HepG2 (cell line): ENCODE measurements at regions not wholly inside any gene's neighbourhood (a gene's known extent, or its start where the extent isn't known, plus 50 kb on each side); places are given as distances from the start of the nearest gene placed in this dataset.

ENCODE experiments used
- ATAC-seq: fragments of 200-7000 bp; cut with Tn5 transposase; 3 replicates; pipeline ENCODE4 v1.9.1; 2020; ENCODE audit warnings: mild to moderate bottlenecking, moderate library complexity
- BruUV-seq: library from RNA; stranded (reverse); fragments of 400-500 nt; replicated peaks from 2 replicates; lab custom pipeline; 2021; lab: Mats Ljungman, UMichigan
- CTCF ChIA-PET: fragments of 300-600 bp; formaldehyde crosslinking; extraction: SDS; loops from one replicate; lab custom pipeline; 2021; ENCODE audit warnings: low total read pairs, inconsistent platforms, low intra/inter-chr PET ratio; lab: Yijun Ruan, JAX
- POLR2A ChIA-PET: fragments of 350-600 bp; sonication (Branson Sonifier 250); formaldehyde crosslinking; loops from one replicate; lab custom pipeline; 2020; ENCODE audit warnings: antibody characterized with exemption, inconsistent platforms; lab: Yijun Ruan, JAX
- DNase-seq: peaks from one replicate; pipeline ENCODE4 v3.0.0-alpha.2; 2015; ENCODE audit warnings: low spot score
- FAIRE-seq: peaks from 3 replicates; lab custom pipeline; 2011; peaks lifted over from hg19 to GRCh38; lab: Jason Lieb, UNC
- H2AFZ ChIP-seq: one replicate; pipeline ENCODE4 v1.6.1; 2011; ENCODE audit warnings: low read length, inconsistent platforms
- H3K27ac ChIP-seq: fragments of 300-600 bp; 3 replicates; pipeline ENCODE4 v1.8.0; 2011; ENCODE audit warnings: mixed run types, mild to moderate bottlenecking, mixed read lengths, low read length, inconsistent platforms; ENCODE audit not compliant: insufficient read depth; ENCODE audit errors: extremely low read length
- H3K27me3 ChIP-seq, 2 experiments: fragments of 200-600 bp in 1 of 2; 2 replicates in 1 of 2; 3 replicates in 1 of 2; pipeline versions ENCODE4 v1.6.0 to v1.8.0; 2011; ENCODE audit warnings: low read length in 2 of 2, mild to moderate bottlenecking in 2 of 2, moderate library complexity in 2 of 2, inconsistent platforms in 1 of 2; ENCODE audit not compliant: insufficient read depth in 2 of 2, control insufficient read depth in 1 of 2
- H3K36me3 ChIP-seq, 2 experiments: fragments of 200-600 bp in 1 of 2; replicated peaks in 1 of 2; 2 replicates in 1 of 2; 3 replicates in 1 of 2; pipeline versions ENCODE4 v1.5.1 to v1.8.0; 2011; ENCODE audit warnings: low read length in 2 of 2, inconsistent platforms in 1 of 2; ENCODE audit not compliant: insufficient read depth in 2 of 2, control insufficient read depth in 1 of 2
- H3K4me1 ChIP-seq: 2 replicates; pipeline ENCODE4 v1.5.1; 2012; ENCODE audit warnings: low read length, inconsistent platforms; ENCODE audit not compliant: insufficient read depth
- H3K4me2 ChIP-seq: 2 replicates; pipeline ENCODE4 v1.6.0; 2011; ENCODE audit warnings: low read depth, low read length, inconsistent platforms
- H3K4me3 ChIP-seq, 3 experiments: fragments of 200-600 bp in 1 of 3; sonication (generic), shearing (Covaris generic) in 1 of 3; replicated peaks in 1 of 3; 2 replicates each; pipeline ENCODE4 v1.5.1; 2011 to 2016; ENCODE audit warnings: low read length in 3 of 3, inconsistent platforms in 2 of 3, low read depth in 2 of 3, mild to moderate bottlenecking in 2 of 3, control low read depth in 1 of 3, mixed read lengths in 1 of 3; ENCODE audit not compliant: insufficient read depth in 1 of 3
- H3K79me2 ChIP-seq: one replicate; pipeline ENCODE4 v1.6.1; 2011; ENCODE audit warnings: low read length, inconsistent platforms; ENCODE audit not compliant: insufficient read depth
- H3K9ac ChIP-seq: 2 replicates; pipeline ENCODE4 v1.6.0; 2011; ENCODE audit warnings: mild to moderate bottlenecking, low read depth, low read length, inconsistent platforms; ENCODE audit not compliant: insufficient read depth
- H3K9me3 ChIP-seq: 2 replicates; pipeline ENCODE4 v1.5.1; 2012; ENCODE audit warnings: mild to moderate bottlenecking, low read length
- H4K20me1 ChIP-seq: 2 replicates; pipeline ENCODE4 v1.6.0; 2011; ENCODE audit warnings: inconsistent platforms, mild to moderate bottlenecking, low read length, moderate library complexity; ENCODE audit not compliant: insufficient read depth
- BATF2 ChIP-seq: sonication (generic); formaldehyde crosslinking; IDR thresholded peaks from 2 replicates; pipeline ENCODE4 v1.8.0; 2022; ENCODE audit warnings: mild to moderate bottlenecking, missing genetic modification reagents, moderate library complexity
- ELF4 ChIP-seq: sonication (generic); formaldehyde crosslinking; IDR thresholded peaks from 2 replicates; pipeline ENCODE4 v1.5.0; 2020; ENCODE audit warnings: missing genetic modification reagents, mild to moderate bottlenecking, moderate library complexity, borderline replicate concordance
- HDAC1 ChIP-seq: sonication (generic); formaldehyde crosslinking; IDR thresholded peaks from 2 replicates; pipeline ENCODE4 v1.5.1; 2020; ENCODE audit warnings: mild to moderate bottlenecking, missing genetic modification reagents
- NFKB2 ChIP-seq: sonication (generic); formaldehyde crosslinking; IDR thresholded peaks from 2 replicates; pipeline ENCODE4 v1.4.0; 2020; ENCODE audit warnings: missing genetic modification reagents, borderline replicate concordance
- PAWR ChIP-seq: sonication (generic); formaldehyde crosslinking; IDR thresholded peaks from 2 replicates; pipeline ENCODE4 v1.4.0; 2020; ENCODE audit warnings: missing genetic modification reagents, mild to moderate bottlenecking, borderline replicate concordance
- SP2 ChIP-seq: sonication (generic); formaldehyde crosslinking; IDR thresholded peaks from 2 replicates; pipeline ENCODE4 v1.5.1; 2020; ENCODE audit warnings: mild to moderate bottlenecking, missing genetic modification reagents
- TFE3 ChIP-seq: IDR thresholded peaks from 2 replicates; pipeline ENCODE4 v1.6.1; 2016
- ZBTB26 ChIP-seq: IDR thresholded peaks from 2 replicates; pipeline ENCODE4 v1.6.1; 2016; ENCODE audit warnings: missing compliant biosample characterization, missing genetic modification reagents, borderline replicate concordance
- ZNF121 ChIP-seq: sonication (generic); formaldehyde crosslinking; IDR thresholded peaks from 2 replicates; pipeline ENCODE4 v1.5.0; 2020; ENCODE audit warnings: mild to moderate bottlenecking, missing genetic modification reagents
- ZNF501 ChIP-seq: sonication (generic); formaldehyde crosslinking; IDR thresholded peaks from 2 replicates; pipeline ENCODE4 v1.5.1; 2020; ENCODE audit warnings: mild to moderate bottlenecking, moderate library complexity, missing genetic modification reagents
- ZNF513 ChIP-seq: sonication (generic); formaldehyde crosslinking; conservative IDR thresholded peaks from 2 replicates; pipeline ENCODE4 v1.5.0; 2020; ENCODE audit warnings: missing genetic modification reagents
- ZNF614 ChIP-seq: IDR thresholded peaks from 2 replicates; pipeline ENCODE4 v1.6.1; 2018; ENCODE audit warnings: missing biosample characterization, missing genetic modification reagents, inconsistent platforms, borderline replicate concordance
- ZNF687 ChIP-seq: sonication (generic); formaldehyde crosslinking; IDR thresholded peaks from 2 replicates; pipeline ENCODE4 v1.5.1; 2020; ENCODE audit warnings: mild to moderate bottlenecking, missing genetic modification reagents, moderate library complexity
- ZNF761 ChIP-seq: sonication (generic); formaldehyde crosslinking; conservative IDR thresholded peaks from 2 replicates; pipeline ENCODE4 v1.4.0; 2020; ENCODE audit warnings: mild to moderate bottlenecking, missing genetic modification reagents
- ZNF891 ChIP-seq: sonication (generic); formaldehyde crosslinking; IDR thresholded peaks from 2 replicates; pipeline ENCODE4 v1.5.0; 2020; ENCODE audit warnings: mild to moderate bottlenecking, missing genetic modification reagents
- WGBS: methylation state at CpG from one replicate; pipeline ENCODE4 v1.1.6; 2017; ENCODE audit warnings: low lambda C conversion rate; 5-methylcytosine and 5-hydroxymethylcytosine counted together
- in situ Hi-C: cut with HindIII; loops from 2 replicates; pipeline ENCODE4 v1.10.0; 2017; ENCODE audit warnings: low pct_unique_long_range_greater_than_20kb; ENCODE audit not compliant: extremely low pct_ligation_motif_present
- intact Hi-C: fragments of 100-400 bp; cut with micrococcal nuclease; formaldehyde crosslinking; loops from one replicate; pipeline ENCODE4 v1.10.0; 2022; ENCODE audit not compliant: unreplicated experiment

- intact Hi-C loops (no loop called here), in situ Hi-C loops (no loop called here)
- H3K4me3 ChIP-seq = no peak overlapping the region
- no peak for ATAC-seq
- H2AFZ ChIP-seq = no peak overlapping the region
- ChIA-PET POLR2A (interaction anchor here (0.9 kb wide), 1 partner anchor 13 kb away, joined by 3 read pairs; no protein-coding TSS in a partner anchor), CTCF (no interaction called here)
- no peak for FAIRE-seq
- H3K27ac ChIP-seq = no peak overlapping the region
- H3K9me3 ChIP-seq = no peaks in the 10 kb centered on the region
- H3K79me2 ChIP-seq = no peaks in the 10 kb centered on the region
- no peak for DNase-seq
- no peaks in the 10 kb centered on the region for H3K27me3 ChIP-seq
- no peak overlapping the region for H3K4me2 ChIP-seq
- no peaks in the 10 kb centered on the region for H4K20me1 ChIP-seq
- 93% methylated on average over 4 of the region's 4 CpGs for WGBS
- no peaks in the 10 kb centered on the region for H3K36me3 ChIP-seq
- no peak overlapping the region for H3K9ac ChIP-seq
- BruUV-seq = no TSS peak
- TF ChIP-seq NFKB2 (no peak), TFE3 (CRISPR knock-in tag) (no peak), ZNF891 (CRISPR knock-in tag) (no peak), BATF2 (CRISPR knock-in tag) (no peak), ELF4 (CRISPR knock-in tag) (no peak), ZBTB26 (CRISPR knock-in tag) (no peak), ZNF614 (CRISPR knock-in tag) (no peak), ZNF513 (CRISPR knock-in tag) (no peak), PAWR (CRISPR knock-in tag) (no peak), ZNF761 (CRISPR knock-in tag) (no peak), HDAC1 (CRISPR knock-in tag) (no peak), ZNF121 (CRISPR knock-in tag) (no peak), ZNF687 (no peak), SP2 (CRISPR knock-in tag) (no peak), ZNF501 (CRISPR knock-in tag) (no peak)
- H3K4me1 ChIP-seq = peaks cover 52% of the 10 kb centered on the region
These were observed 180.6 kb upstream of the EEA1 start for GRCh38 chr12:93109551-93110203.
